IMR-90 (cell line): ENCODE measurements at regions not wholly inside any gene's neighbourhood (a gene's known extent, or its start where the extent isn't known, plus 50 kb on each side); places are given as distances from the start of the nearest gene placed in this dataset.

ENCODE experiments used
- ATAC-seq: fragments of 200-7000 bp; cut with Tn5 transposase; 2 replicates; pipeline ENCODE4 v1.9.1; 2020; ENCODE audit warnings: low read depth, mild to moderate bottlenecking, moderate library complexity
- BruUV-seq: library from RNA; stranded (reverse); fragments of 400-500 nt; replicated peaks from 2 replicates; lab custom pipeline; 2021; lab: Mats Ljungman, UMichigan
- CTCF ChIA-PET: fragments of 300-600 bp; formaldehyde crosslinking; extraction: SDS; loops from one replicate; lab custom pipeline; 2021; ENCODE audit warnings: antibody characterized with exemption; lab: Yijun Ruan, JAX
- POLR2A ChIA-PET: fragments of 300-600 bp; sonication (Branson Sonifier 250); formaldehyde crosslinking; loops from one replicate; lab custom pipeline; 2022; ENCODE audit warnings: antibody characterized with exemption; ENCODE audit not compliant: unreplicated experiment; lab: Charles Lee
- DNase-seq: peaks from one replicate; pipeline ENCODE4 v3.0.0; 2013
- H2AFZ ChIP-seq: replicated peaks from 2 replicates; pipeline ENCODE3; 2013; ENCODE audit warnings: low read length, mild to moderate bottlenecking; ENCODE audit not compliant: poor library complexity
- H2AK5ac ChIP-seq: 2 replicates; pipeline ENCODE4 v1.6.1; 2013; ENCODE audit warnings: low read depth, low read length, inconsistent platforms
- H2AK9ac ChIP-seq: replicated peaks from 2 replicates; pipeline ENCODE3; 2013; ENCODE audit warnings: mild to moderate bottlenecking, low read depth, low read length, moderate library complexity; ENCODE audit not compliant: poor library complexity
- H2BK120ac ChIP-seq: 2 replicates; pipeline ENCODE4 v1.6.1; 2013; ENCODE audit warnings: low read depth, low read length, inconsistent platforms
- H2BK15ac ChIP-seq: 3 replicates; pipeline ENCODE4 v1.6.1; 2013; ENCODE audit warnings: low read depth, low read length, inconsistent platforms
- H2BK20ac ChIP-seq: 2 replicates; pipeline ENCODE4 v1.6.1; 2013; ENCODE audit warnings: low read depth, mild to moderate bottlenecking, inconsistent platforms, low read length, moderate library complexity
- H2BK5ac ChIP-seq: 2 replicates; pipeline ENCODE4 v1.6.1; 2013; ENCODE audit warnings: mild to moderate bottlenecking, low read depth, low read length, inconsistent platforms; ENCODE audit not compliant: poor library complexity, severe bottlenecking
- H3K14ac ChIP-seq: replicated peaks from 2 replicates; pipeline ENCODE4 v1.6.1; 2013; ENCODE audit warnings: low read depth, low read length, inconsistent platforms
- H3K18ac ChIP-seq: 2 replicates; pipeline ENCODE4 v1.6.1; 2013; ENCODE audit warnings: low read depth, low read length, control low read depth
- H3K23ac ChIP-seq: 2 replicates; pipeline ENCODE4 v1.6.1; 2013; ENCODE audit warnings: low read depth, low read length, inconsistent platforms
- H3K27ac ChIP-seq: 2 replicates; pipeline ENCODE4 v1.5.1; 2013; ENCODE audit warnings: mild to moderate bottlenecking, control low read depth, low read length; ENCODE audit not compliant: insufficient read depth
- H3K27me3 ChIP-seq: 2 replicates; pipeline ENCODE4 v1.6.1; 2013; ENCODE audit warnings: low read length; ENCODE audit not compliant: control insufficient read depth, insufficient read depth
- H3K36me3 ChIP-seq: 2 replicates; pipeline ENCODE4 v1.6.1; 2013; ENCODE audit warnings: low read length, mixed read lengths; ENCODE audit not compliant: control insufficient read depth, insufficient read depth
- H3K4ac ChIP-seq: 2 replicates; pipeline ENCODE4 v1.6.1; 2013; ENCODE audit warnings: low read depth, low read length, inconsistent platforms
- H3K4me1 ChIP-seq: 2 replicates; pipeline ENCODE4 v1.6.1; 2013; ENCODE audit warnings: low read length, mixed read lengths; ENCODE audit not compliant: control insufficient read depth, insufficient read depth
- H3K4me2 ChIP-seq: 2 replicates; pipeline ENCODE4 v1.6.1; 2013; ENCODE audit warnings: low read depth, mild to moderate bottlenecking, control low read depth, low read length, moderate library complexity
- H3K4me3 ChIP-seq: 2 replicates; pipeline ENCODE4 v1.5.1; 2013; ENCODE audit warnings: low read depth, mild to moderate bottlenecking, control low read depth, low read length, moderate library complexity; ENCODE audit not compliant: insufficient read depth
- H3K56ac ChIP-seq: 2 replicates; pipeline ENCODE4 v1.6.1; 2013; ENCODE audit warnings: low read length, inconsistent platforms; ENCODE audit not compliant: insufficient read depth; ENCODE audit errors: extremely low read depth
- H3K79me1 ChIP-seq, 2 experiments: 2 replicates each; pipeline ENCODE4 v1.6.1; 2013; ENCODE audit warnings: low read length in 2 of 2, inconsistent platforms in 1 of 2, low read depth in 1 of 2
- H3K9ac ChIP-seq: 2 replicates; pipeline ENCODE4 v1.6.1; 2013; ENCODE audit warnings: low read depth, low read length, control low read depth
- H3K9me1 ChIP-seq: 2 replicates; pipeline ENCODE4 v1.6.1; 2013; ENCODE audit warnings: low read length, inconsistent platforms; ENCODE audit not compliant: insufficient read depth
- H3K9me3 ChIP-seq: 2 replicates; pipeline ENCODE4 v1.6.1; 2013; ENCODE audit warnings: low read length; ENCODE audit not compliant: control insufficient read depth, insufficient read depth
- H4K20me1 ChIP-seq: 2 replicates; pipeline ENCODE4 v1.6.1; 2013; ENCODE audit warnings: low read length, inconsistent platforms; ENCODE audit not compliant: insufficient read depth
- H4K5ac ChIP-seq: 2 replicates; pipeline ENCODE4 v1.6.1; 2013; ENCODE audit warnings: mild to moderate bottlenecking, low read depth, low read length, control low read depth
- H4K8ac ChIP-seq, 2 experiments: 2 replicates each; pipeline ENCODE4 v1.6.1; 2013; ENCODE audit warnings: low read depth in 2 of 2, low read length in 2 of 2, control low read depth in 1 of 2, inconsistent platforms in 1 of 2
- H4K91ac ChIP-seq: 2 replicates; pipeline ENCODE4 v1.6.1; 2013; ENCODE audit warnings: low read depth, low read length, inconsistent platforms; ENCODE audit not compliant: insufficient read depth
- CEBPB ChIP-seq: IDR thresholded peaks from 2 replicates; pipeline ENCODE4 v1.6.1; 2012; ENCODE audit warnings: low read depth, low read length, improper control_type of control experiment
- CHD1 ChIP-seq: IDR thresholded peaks from 2 replicates; pipeline ENCODE4 v1.6.1; 2012; ENCODE audit warnings: low read depth, low read length, improper control_type of control experiment
- CTCF ChIP-seq: conservative IDR thresholded peaks from 2 replicates; pipeline ENCODE4 v1.5.1; 2012; ENCODE audit warnings: mild to moderate bottlenecking, low read depth, low read length, improper control_type of control experiment
- FOS ChIP-seq: fragments of 150-350 bp; IDR thresholded peaks from 2 replicates; pipeline ENCODE4 v1.6.1; 2016; ENCODE audit warnings: low read depth, low read length
- MAFK ChIP-seq: IDR thresholded peaks from 2 replicates; pipeline ENCODE4 v1.6.1; 2012; ENCODE audit warnings: low read depth, low read length, improper control_type of control experiment
- MAZ ChIP-seq: IDR thresholded peaks from 2 replicates; pipeline ENCODE4 v1.6.1; 2012; ENCODE audit warnings: low read depth, mild to moderate bottlenecking, low read length, improper control_type of control experiment, moderate library complexity, borderline replicate concordance
- NFE2L2 ChIP-seq: fragments of 150-350 bp; IDR thresholded peaks from 2 replicates; pipeline ENCODE4 v1.6.1; 2016; ENCODE audit warnings: low read depth, mild to moderate bottlenecking, low read length
- RCOR1 ChIP-seq: IDR thresholded peaks from 2 replicates; pipeline ENCODE4 v1.6.1; 2012; ENCODE audit warnings: mild to moderate bottlenecking, low read length, improper control_type of control experiment; ENCODE audit not compliant: insufficient replicate concordance
- RFX5 ChIP-seq: IDR thresholded peaks from 2 replicates; pipeline ENCODE4 v1.8.0; 2012; ENCODE audit warnings: low read depth, mild to moderate bottlenecking, low read length, moderate library complexity
- SMC3 ChIP-seq: fragments of 150-350 bp; IDR thresholded peaks from 2 replicates; pipeline ENCODE4 v1.6.1; 2016; ENCODE audit warnings: low read depth, mild to moderate bottlenecking, antibody characterized with exemption, low read length, moderate library complexity
- USF2 ChIP-seq: fragments of 150-350 bp; IDR thresholded peaks from 2 replicates; pipeline ENCODE4 v1.6.1; 2017; ENCODE audit warnings: mild to moderate bottlenecking, antibody characterized with exemption, low read length, low read depth
- WGBS, 2 experiments: methylation state at CpG; one replicate each; pipeline versions ENCODE4 v1.1.5 to v1.1.7; 2013; ENCODE audit warnings: missing lambda C conversion rate in 2 of 2; ENCODE audit not compliant: insufficient read length in 1 of 2; ENCODE audit errors: extremely low coverage in 2 of 2; 5-methylcytosine and 5-hydroxymethylcytosine counted together
- dilution Hi-C: fragments of 300-500 bp; cut with HindIII; formaldehyde crosslinking; loops from one replicate; pipeline ENCODE4 v1.14.3; 2018; ENCODE audit warnings: low sequenced_read_pairs; ENCODE audit not compliant: unreplicated experiment
- in situ Hi-C: fragments of 300-500 bp; cut with MboI; formaldehyde crosslinking; loops from 3 replicates; pipeline ENCODE4 v1.14.3; 2019; ENCODE audit warnings: low sequenced_read_pairs, inconsistent platforms, mixed read lengths
- intact Hi-C: fragments of 100-400 bp; cut with micrococcal nuclease; formaldehyde crosslinking; loops from 2 replicates; pipeline ENCODE4 v1.10.0; 2022

GRCh38 chr11:15602785-15603567 lies 488.3 kb downstream of the INSC start:
- DNase-seq (no peak), ATAC-seq (no peak)
- Histone ChIP-seq H3K9me3 (no peaks in the 10 kb centered on the region), H4K5ac (no peak overlapping the region), H3K23ac (no peak overlapping the region), H2BK5ac (no peak overlapping the region), H3K4me2 (no peak overlapping the region), H2AK9ac (no peak overlapping the region), H2AK5ac (no peak overlapping the region), H2BK15ac (no peak overlapping the region), H3K14ac (no peak overlapping the region), H3K4me3 (no peak overlapping the region), H2BK20ac (no peak overlapping the region), H3K36me3 (no peaks in the 10 kb centered on the region), H3K18ac (no peak overlapping the region), H3K27me3 (peaks cover 19% of the 10 kb centered on the region), H3K27ac (no peak overlapping the region), H3K9me1 (no peaks in the 10 kb centered on the region), H4K8ac (no peak overlapping the region), H3K4ac (no peak overlapping the region), H2AFZ (no peak overlapping the region), H4K91ac (no peak overlapping the region), H3K9ac (no peak overlapping the region), H3K4me1 (no peaks in the 10 kb centered on the region), H2BK120ac (no peak overlapping the region), H3K56ac (no peak overlapping the region), H4K20me1 (no peaks in the 10 kb centered on the region), H3K79me1 (no peaks in the 10 kb centered on the region)
- ChIA-PET CTCF (interaction anchor here (0.6 to 0.8 kb wide), 2 partner anchors 21 to 167 kb away, joined by 4 to 6 read pairs; no protein-coding TSS in a partner anchor), POLR2A (interaction anchor here (0.6 to 0.7 kb wide), 2 partner anchors 12 to 844 kb away, joined by 3 to 11 read pairs; no protein-coding TSS in a partner anchor)
- BruUV-seq = no TSS peak
- TF ChIP-seq MAFK = no peak
- no peak for TF ChIP-seq MAZ
- no peak for TF ChIP-seq RCOR1
- TF ChIP-seq NFE2L2 = no peak
- TF ChIP-seq CTCF = no peak
- no peak for TF ChIP-seq CHD1
- TF ChIP-seq FOS = no peak
- no peak for TF ChIP-seq RFX5
- TF ChIP-seq CEBPB = no peak
- TF ChIP-seq SMC3 = no peak
- TF ChIP-seq USF2 = no peak
- intact Hi-C loops (no loop called here), dilution Hi-C loops (no loop called here), in situ Hi-C loops (no loop called here)
- WGBS, 2 experiments = 6% methylated on average over 3 of the region's 6 CpGs; no CpG with 5 or more reads in 1 of the 2 experiments
